SK-N-SH (cell line): ENCODE measurements at regions not wholly inside any gene's neighbourhood (a gene's known extent, or its start where the extent isn't known, plus 50 kb on each side); places are given as distances from the start of the nearest gene placed in this dataset.

Source experiments
- EP300 ChIP-seq, 2 experiments: IDR thresholded peaks; 2 replicates each; pipeline versions ENCODE4 v1.4.0 to v1.6.1; 2012; ENCODE audit warnings: borderline replicate concordance in 1 of 2, low read depth in 1 of 2, low read length in 1 of 2
- FOXJ3 ChIP-seq: sonication (generic); formaldehyde crosslinking; IDR thresholded peaks from 2 replicates; pipeline ENCODE4 v1.5.1; 2020; ENCODE audit warnings: mild to moderate bottlenecking, missing genetic modification reagents
- NRF1 ChIP-seq: IDR thresholded peaks from 2 replicates; pipeline ENCODE4 v1.6.1; 2012; ENCODE audit warnings: low read depth, mild to moderate bottlenecking, low read length
- POLR2AphosphoS5 ChIP-seq: IDR thresholded peaks from 2 replicates; pipeline ENCODE4 v1.6.1; 2012; ENCODE audit warnings: low read depth, low read length
- TF ChIP-seq, protein P1 (sequence below): fragments of 200-600 bp; sonication (generic); IDR thresholded peaks from 2 replicates; pipeline ENCODE4 v1.6.1; 2017; ENCODE audit warnings: antibody characterized with exemption, mild to moderate bottlenecking, moderate library complexity
- TF ChIP-seq, protein P2 (sequence below): fragments of 150-350 bp; IDR thresholded peaks from 2 replicates; pipeline ENCODE4 v1.6.1; 2016; ENCODE audit warnings: mild to moderate bottlenecking, low read depth, low read length

DNA sequence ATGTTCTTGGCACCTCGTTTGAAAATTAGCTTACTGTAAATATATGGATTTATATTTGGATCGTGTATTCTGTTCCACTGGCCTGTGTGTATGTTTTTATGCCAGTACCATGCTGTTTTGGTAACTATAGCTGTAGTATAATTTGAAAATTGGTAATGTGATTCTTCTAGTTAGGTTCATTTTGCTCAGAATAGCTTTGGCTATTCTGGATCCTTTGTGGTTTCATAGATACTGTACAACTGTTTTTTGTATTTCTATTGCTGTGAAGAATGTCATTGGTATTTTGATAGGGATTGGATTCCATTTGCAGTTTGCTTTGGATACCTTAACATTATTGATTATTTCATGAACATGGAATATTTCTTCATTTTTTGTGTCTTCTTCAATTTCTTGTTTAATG is 490.2 kb downstream of the BRINP3 start:
- TF ChIP-seq, protein P1, sequence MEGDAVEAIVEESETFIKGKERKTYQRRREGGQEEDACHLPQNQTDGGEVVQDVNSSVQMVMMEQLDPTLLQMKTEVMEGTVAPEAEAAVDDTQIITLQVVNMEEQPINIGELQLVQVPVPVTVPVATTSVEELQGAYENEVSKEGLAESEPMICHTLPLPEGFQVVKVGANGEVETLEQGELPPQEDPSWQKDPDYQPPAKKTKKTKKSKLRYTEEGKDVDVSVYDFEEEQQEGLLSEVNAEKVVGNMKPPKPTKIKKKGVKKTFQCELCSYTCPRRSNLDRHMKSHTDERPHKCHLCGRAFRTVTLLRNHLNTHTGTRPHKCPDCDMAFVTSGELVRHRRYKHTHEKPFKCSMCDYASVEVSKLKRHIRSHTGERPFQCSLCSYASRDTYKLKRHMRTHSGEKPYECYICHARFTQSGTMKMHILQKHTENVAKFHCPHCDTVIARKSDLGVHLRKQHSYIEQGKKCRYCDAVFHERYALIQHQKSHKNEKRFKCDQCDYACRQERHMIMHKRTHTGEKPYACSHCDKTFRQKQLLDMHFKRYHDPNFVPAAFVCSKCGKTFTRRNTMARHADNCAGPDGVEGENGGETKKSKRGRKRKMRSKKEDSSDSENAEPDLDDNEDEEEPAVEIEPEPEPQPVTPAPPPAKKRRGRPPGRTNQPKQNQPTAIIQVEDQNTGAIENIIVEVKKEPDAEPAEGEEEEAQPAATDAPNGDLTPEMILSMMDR = no peak
- TF ChIP-seq FOXJ3 (CRISPR knock-in tag) (no peak), POLR2AphosphoS5 (no peak), NRF1 (no peak), EP300 (IDR thresholded peaks at IDR 0.05; ENCODE audit: borderline replicate concordance in 1 of 2, low read depth in 1 of 2, low read length in 1 of 2) (no peak)
- TF ChIP-seq, protein P2, sequence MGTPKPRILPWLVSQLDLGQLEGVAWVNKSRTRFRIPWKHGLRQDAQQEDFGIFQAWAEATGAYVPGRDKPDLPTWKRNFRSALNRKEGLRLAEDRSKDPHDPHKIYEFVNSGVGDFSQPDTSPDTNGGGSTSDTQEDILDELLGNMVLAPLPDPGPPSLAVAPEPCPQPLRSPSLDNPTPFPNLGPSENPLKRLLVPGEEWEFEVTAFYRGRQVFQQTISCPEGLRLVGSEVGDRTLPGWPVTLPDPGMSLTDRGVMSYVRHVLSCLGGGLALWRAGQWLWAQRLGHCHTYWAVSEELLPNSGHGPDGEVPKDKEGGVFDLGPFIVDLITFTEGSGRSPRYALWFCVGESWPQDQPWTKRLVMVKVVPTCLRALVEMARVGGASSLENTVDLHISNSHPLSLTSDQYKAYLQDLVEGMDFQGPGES = no peak
